Hematopoietic multipotent progenitor cell treated with erythropoietin and hydrocortisone succinate and interleukin-3 and kit ligand, for 15 days (in vitro differentiated cells): ENCODE measurements at regions not wholly inside any gene's neighbourhood (a gene's known extent, or its start where the extent isn't known, plus 50 kb on each side); places are given as distances from the start of the nearest gene placed in this dataset.

Experiments used
- DNase-seq: peaks from one replicate; pipeline ENCODE4 v3.0.0-alpha.2; 2015; ENCODE audit warnings: low spot score

- DNase-seq, result no peak
These were observed 199.6 kb downstream of the KLF5 start for GRCh38 chr13:73258406-73258805.

GRCh38 chr13:73254827-73255226 lies 196.0 kb downstream of the KLF5 start:
- no peak for DNase-seq

GRCh38 chr13:73251626-73252265 lies 192.9 kb downstream of the KLF5 start:
- DNase-seq, result no peak

- no peak for DNase-seq
These were observed 191.3 kb downstream of the KLF5 start for GRCh38 chr13:73250061-73250460.

GRCh38 chr13:73248711-73249580 lies 190.1 kb downstream of the KLF5 start:
- DNase-seq, result no peak

GRCh38 chr13:73248154-73248553 lies 189.3 kb downstream of the KLF5 start:
- no peak for DNase-seq

GRCh38 chr13:73245246-73245645 lies 186.4 kb downstream of the KLF5 start:
- no peak for DNase-seq

- no peak for DNase-seq
These were observed 185.7 kb downstream of the KLF5 start for GRCh38 chr13:73244467-73244866.

GRCh38 chr13:73242515-73243015 lies 183.8 kb downstream of the KLF5 start:
- no peak for DNase-seq

GRCh38 chr13:73240193-73240592 lies 181.4 kb downstream of the KLF5 start:
- DNase-seq, result no peak

- DNase-seq, result no peak
These were observed 176.6 kb downstream of the KLF5 start for GRCh38 chr13:73235385-73235784.

- no peak for DNase-seq
These were observed 172.7 kb downstream of the KLF5 start for GRCh38 chr13:73231471-73231870.

- DNase-seq, result no peak
These were observed 171.9 kb downstream of the KLF5 start for GRCh38 chr13:73230716-73231115.

GRCh38 chr13:73228546-73228945 lies 169.7 kb downstream of the KLF5 start:
- DNase-seq, result no peak

- DNase-seq, result no peak
These were observed 167.2 kb downstream of the KLF5 start for GRCh38 chr13:73225990-73226389.

GRCh38 chr13:73224703-73225102 lies 165.9 kb downstream of the KLF5 start:
- DNase-seq, result no peak

- no peak for DNase-seq
These were observed 164.6 kb downstream of the KLF5 start for GRCh38 chr13:73223372-73223781.

- no peak for DNase-seq
These were observed 164.0 kb downstream of the KLF5 start for GRCh38 chr13:73222627-73223305.

- no peak for DNase-seq
These were observed 162.3 kb downstream of the KLF5 start for GRCh38 chr13:73220966-73221720.

- no peak for DNase-seq
These were observed 159.4 kb downstream of the KLF5 start for GRCh38 chr13:73218181-73218580.

- DNase-seq, result no peak
These were observed 157.6 kb downstream of the KLF5 start for GRCh38 chr13:73216381-73216831.

- DNase-seq, result no peak
These were observed 157.0 kb downstream of the KLF5 start for GRCh38 chr13:73215823-73216222.
